H1 (cell line): ENCODE measurements at regions not wholly inside any gene's neighbourhood (a gene's known extent, or its start where the extent isn't known, plus 50 kb on each side); places are given as distances from the start of the nearest gene placed in this dataset.

Experiments
- EP300 ChIP-seq, 2 experiments: IDR thresholded peaks; 1 replicate in 1 of 2; 2 replicates in 1 of 2; pipeline ENCODE4 v1.6.1; 2011 to 2012; ENCODE audit warnings: low read depth in 2 of 2, low read length in 2 of 2, mild to moderate bottlenecking in 2 of 2, borderline replicate concordance in 1 of 2, inconsistent platforms in 1 of 2, moderate library complexity in 1 of 2
- KDM4A ChIP-seq: IDR thresholded peaks from one replicate; pipeline ENCODE4 v1.7.1; 2012; ENCODE audit warnings: low read depth, mild to moderate bottlenecking, moderate library complexity, low read length, inconsistent platforms; ENCODE audit not compliant: severe bottlenecking
- NANOG ChIP-seq: IDR thresholded peaks from 2 replicates; pipeline ENCODE4 v1.6.1; 2011; ENCODE audit warnings: low read length, low read depth, mild to moderate bottlenecking, inconsistent platforms; ENCODE audit not compliant: insufficient read depth, poor library complexity, severe bottlenecking
- RNF2 ChIP-seq: fragments of 200-900, 300-1000 bp; sonication (generic); IDR thresholded peaks from 2 replicates; pipeline ENCODE4 v1.7.1; 2016; ENCODE audit warnings: borderline replicate concordance, low read depth, mild to moderate bottlenecking, antibody characterized with exemption, low read length; ENCODE audit not compliant: poor library complexity, severe bottlenecking; ENCODE audit errors: missing control alignments
- USF2 ChIP-seq: IDR thresholded peaks from 2 replicates; pipeline ENCODE4 v1.6.1; 2011; ENCODE audit warnings: low read length, improper control_type of control experiment
- TF ChIP-seq, protein P1 (sequence below): fragments of 300-600 bp; sonication (generic); IDR thresholded peaks from 2 replicates; pipeline ENCODE4 v1.7.1; 2012; ENCODE audit warnings: low read length, moderate library complexity, mild to moderate bottlenecking, inconsistent platforms; ENCODE audit not compliant: insufficient replicate concordance

GRCh38 chr12:77116277-77116676 lies 50.9 kb upstream of the E2F7 start (continued):
- TF ChIP-seq, protein P1, sequence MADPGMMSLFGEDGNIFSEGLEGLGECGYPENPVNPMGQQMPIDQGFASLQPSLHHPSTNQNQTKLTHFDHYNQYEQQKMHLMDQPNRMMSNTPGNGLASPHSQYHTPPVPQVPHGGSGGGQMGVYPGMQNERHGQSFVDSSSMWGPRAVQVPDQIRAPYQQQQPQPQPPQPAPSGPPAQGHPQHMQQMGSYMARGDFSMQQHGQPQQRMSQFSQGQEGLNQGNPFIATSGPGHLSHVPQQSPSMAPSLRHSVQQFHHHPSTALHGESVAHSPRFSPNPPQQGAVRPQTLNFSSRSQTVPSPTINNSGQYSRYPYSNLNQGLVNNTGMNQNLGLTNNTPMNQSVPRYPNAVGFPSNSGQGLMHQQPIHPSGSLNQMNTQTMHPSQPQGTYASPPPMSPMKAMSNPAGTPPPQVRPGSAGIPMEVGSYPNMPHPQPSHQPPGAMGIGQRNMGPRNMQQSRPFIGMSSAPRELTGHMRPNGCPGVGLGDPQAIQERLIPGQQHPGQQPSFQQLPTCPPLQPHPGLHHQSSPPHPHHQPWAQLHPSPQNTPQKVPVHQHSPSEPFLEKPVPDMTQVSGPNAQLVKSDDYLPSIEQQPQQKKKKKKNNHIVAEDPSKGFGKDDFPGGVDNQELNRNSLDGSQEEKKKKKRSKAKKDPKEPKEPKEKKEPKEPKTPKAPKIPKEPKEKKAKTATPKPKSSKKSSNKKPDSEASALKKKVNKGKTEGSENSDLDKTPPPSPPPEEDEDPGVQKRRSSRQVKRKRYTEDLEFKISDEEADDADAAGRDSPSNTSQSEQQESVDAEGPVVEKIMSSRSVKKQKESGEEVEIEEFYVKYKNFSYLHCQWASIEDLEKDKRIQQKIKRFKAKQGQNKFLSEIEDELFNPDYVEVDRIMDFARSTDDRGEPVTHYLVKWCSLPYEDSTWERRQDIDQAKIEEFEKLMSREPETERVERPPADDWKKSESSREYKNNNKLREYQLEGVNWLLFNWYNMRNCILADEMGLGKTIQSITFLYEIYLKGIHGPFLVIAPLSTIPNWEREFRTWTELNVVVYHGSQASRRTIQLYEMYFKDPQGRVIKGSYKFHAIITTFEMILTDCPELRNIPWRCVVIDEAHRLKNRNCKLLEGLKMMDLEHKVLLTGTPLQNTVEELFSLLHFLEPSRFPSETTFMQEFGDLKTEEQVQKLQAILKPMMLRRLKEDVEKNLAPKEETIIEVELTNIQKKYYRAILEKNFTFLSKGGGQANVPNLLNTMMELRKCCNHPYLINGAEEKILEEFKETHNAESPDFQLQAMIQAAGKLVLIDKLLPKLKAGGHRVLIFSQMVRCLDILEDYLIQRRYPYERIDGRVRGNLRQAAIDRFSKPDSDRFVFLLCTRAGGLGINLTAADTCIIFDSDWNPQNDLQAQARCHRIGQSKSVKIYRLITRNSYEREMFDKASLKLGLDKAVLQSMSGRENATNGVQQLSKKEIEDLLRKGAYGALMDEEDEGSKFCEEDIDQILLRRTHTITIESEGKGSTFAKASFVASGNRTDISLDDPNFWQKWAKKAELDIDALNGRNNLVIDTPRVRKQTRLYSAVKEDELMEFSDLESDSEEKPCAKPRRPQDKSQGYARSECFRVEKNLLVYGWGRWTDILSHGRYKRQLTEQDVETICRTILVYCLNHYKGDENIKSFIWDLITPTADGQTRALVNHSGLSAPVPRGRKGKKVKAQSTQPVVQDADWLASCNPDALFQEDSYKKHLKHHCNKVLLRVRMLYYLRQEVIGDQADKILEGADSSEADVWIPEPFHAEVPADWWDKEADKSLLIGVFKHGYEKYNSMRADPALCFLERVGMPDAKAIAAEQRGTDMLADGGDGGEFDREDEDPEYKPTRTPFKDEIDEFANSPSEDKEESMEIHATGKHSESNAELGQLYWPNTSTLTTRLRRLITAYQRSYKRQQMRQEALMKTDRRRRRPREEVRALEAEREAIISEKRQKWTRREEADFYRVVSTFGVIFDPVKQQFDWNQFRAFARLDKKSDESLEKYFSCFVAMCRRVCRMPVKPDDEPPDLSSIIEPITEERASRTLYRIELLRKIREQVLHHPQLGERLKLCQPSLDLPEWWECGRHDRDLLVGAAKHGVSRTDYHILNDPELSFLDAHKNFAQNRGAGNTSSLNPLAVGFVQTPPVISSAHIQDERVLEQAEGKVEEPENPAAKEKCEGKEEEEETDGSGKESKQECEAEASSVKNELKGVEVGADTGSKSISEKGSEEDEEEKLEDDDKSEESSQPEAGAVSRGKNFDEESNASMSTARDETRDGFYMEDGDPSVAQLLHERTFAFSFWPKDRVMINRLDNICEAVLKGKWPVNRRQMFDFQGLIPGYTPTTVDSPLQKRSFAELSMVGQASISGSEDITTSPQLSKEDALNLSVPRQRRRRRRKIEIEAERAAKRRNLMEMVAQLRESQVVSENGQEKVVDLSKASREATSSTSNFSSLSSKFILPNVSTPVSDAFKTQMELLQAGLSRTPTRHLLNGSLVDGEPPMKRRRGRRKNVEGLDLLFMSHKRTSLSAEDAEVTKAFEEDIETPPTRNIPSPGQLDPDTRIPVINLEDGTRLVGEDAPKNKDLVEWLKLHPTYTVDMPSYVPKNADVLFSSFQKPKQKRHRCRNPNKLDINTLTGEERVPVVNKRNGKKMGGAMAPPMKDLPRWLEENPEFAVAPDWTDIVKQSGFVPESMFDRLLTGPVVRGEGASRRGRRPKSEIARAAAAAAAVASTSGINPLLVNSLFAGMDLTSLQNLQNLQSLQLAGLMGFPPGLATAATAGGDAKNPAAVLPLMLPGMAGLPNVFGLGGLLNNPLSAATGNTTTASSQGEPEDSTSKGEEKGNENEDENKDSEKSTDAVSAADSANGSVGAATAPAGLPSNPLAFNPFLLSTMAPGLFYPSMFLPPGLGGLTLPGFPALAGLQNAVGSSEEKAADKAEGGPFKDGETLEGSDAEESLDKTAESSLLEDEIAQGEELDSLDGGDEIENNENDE = no peak
- TF ChIP-seq RNF2 = no peak
- no peak for TF ChIP-seq KDM4A
- TF ChIP-seq EP300 (IDR thresholded peaks at IDR 0.05; ENCODE audit: borderline replicate concordance in 1 of 2, low read depth in 2 of 2, low read length in 2 of 2) = no peak
- no peak for TF ChIP-seq NANOG
- TF ChIP-seq USF2 = no peak
- TF ChIP-seq, all 59 proteins: peak for 0
